Thyroid gland (tissue), 4 donors: ENCODE measurements at regions not wholly inside any gene's neighbourhood (a gene's known extent, or its start where the extent isn't known, plus 50 kb on each side); places are given as distances from the start of the nearest gene placed in this dataset.

Experiments used
- POLR2A ChIP-seq, 2 donors: fragments of 450-650 bp; IDR thresholded peaks; one replicate each; pipeline ENCODE4 v1.6.1; 2017; ENCODE audit warnings: antibody characterized with exemption in 2 of 2, mild to moderate bottlenecking in 2 of 2, moderate library complexity in 1 of 2
- TF ChIP-seq, protein P1 (sequence below), 6 experiments: fragments of 200-600 bp in 3 of 6; fragments of 450-650 bp in 3 of 6; sonication (generic) in 3 of 6; IDR thresholded peaks; one replicate each; pipeline ENCODE4 v1.5.1; 2016 to 2019; ENCODE audit warnings: antibody characterized with exemption in 6 of 6, mild to moderate bottlenecking in 2 of 6, inconsistent platforms in 1 of 6, moderate library complexity in 1 of 6

- TF ChIP-seq, protein P1, sequence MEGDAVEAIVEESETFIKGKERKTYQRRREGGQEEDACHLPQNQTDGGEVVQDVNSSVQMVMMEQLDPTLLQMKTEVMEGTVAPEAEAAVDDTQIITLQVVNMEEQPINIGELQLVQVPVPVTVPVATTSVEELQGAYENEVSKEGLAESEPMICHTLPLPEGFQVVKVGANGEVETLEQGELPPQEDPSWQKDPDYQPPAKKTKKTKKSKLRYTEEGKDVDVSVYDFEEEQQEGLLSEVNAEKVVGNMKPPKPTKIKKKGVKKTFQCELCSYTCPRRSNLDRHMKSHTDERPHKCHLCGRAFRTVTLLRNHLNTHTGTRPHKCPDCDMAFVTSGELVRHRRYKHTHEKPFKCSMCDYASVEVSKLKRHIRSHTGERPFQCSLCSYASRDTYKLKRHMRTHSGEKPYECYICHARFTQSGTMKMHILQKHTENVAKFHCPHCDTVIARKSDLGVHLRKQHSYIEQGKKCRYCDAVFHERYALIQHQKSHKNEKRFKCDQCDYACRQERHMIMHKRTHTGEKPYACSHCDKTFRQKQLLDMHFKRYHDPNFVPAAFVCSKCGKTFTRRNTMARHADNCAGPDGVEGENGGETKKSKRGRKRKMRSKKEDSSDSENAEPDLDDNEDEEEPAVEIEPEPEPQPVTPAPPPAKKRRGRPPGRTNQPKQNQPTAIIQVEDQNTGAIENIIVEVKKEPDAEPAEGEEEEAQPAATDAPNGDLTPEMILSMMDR (IDR thresholded peaks at IDR 0.05) = no peak
- no peak for TF ChIP-seq POLR2A (IDR thresholded peaks at IDR 0.05)
Measured at GRCh38 chr10:98321186-98321780, 53.3 kb upstream of the LOXL4 start.
